IMR-90 (cell line): ENCODE measurements at regions not wholly inside any gene's neighbourhood (a gene's known extent, or its start where the extent isn't known, plus 50 kb on each side); places are given as distances from the start of the nearest gene placed in this dataset.

Experiments
- ATAC-seq: fragments of 200-7000 bp; cut with Tn5 transposase; 2 replicates; pipeline ENCODE4 v1.9.1; 2020; ENCODE audit warnings: low read depth, mild to moderate bottlenecking, moderate library complexity
- BruUV-seq: library from RNA; stranded (reverse); fragments of 400-500 nt; replicated peaks from 2 replicates; lab custom pipeline; 2021; lab: Mats Ljungman, UMichigan
- CTCF ChIA-PET: fragments of 300-600 bp; formaldehyde crosslinking; extraction: SDS; loops from one replicate; lab custom pipeline; 2021; ENCODE audit warnings: antibody characterized with exemption; lab: Yijun Ruan, JAX
- POLR2A ChIA-PET: fragments of 300-600 bp; sonication (Branson Sonifier 250); formaldehyde crosslinking; loops from one replicate; lab custom pipeline; 2022; ENCODE audit warnings: antibody characterized with exemption; ENCODE audit not compliant: unreplicated experiment; lab: Charles Lee
- DNase-seq: peaks from one replicate; pipeline ENCODE4 v3.0.0; 2013
- H2AFZ ChIP-seq: replicated peaks from 2 replicates; pipeline ENCODE3; 2013; ENCODE audit warnings: low read length, mild to moderate bottlenecking; ENCODE audit not compliant: poor library complexity
- H2AK5ac ChIP-seq: 2 replicates; pipeline ENCODE4 v1.6.1; 2013; ENCODE audit warnings: low read depth, low read length, inconsistent platforms
- H2AK9ac ChIP-seq: replicated peaks from 2 replicates; pipeline ENCODE3; 2013; ENCODE audit warnings: mild to moderate bottlenecking, low read depth, low read length, moderate library complexity; ENCODE audit not compliant: poor library complexity
- H2BK120ac ChIP-seq: 2 replicates; pipeline ENCODE4 v1.6.1; 2013; ENCODE audit warnings: low read depth, low read length, inconsistent platforms
- H2BK15ac ChIP-seq: 3 replicates; pipeline ENCODE4 v1.6.1; 2013; ENCODE audit warnings: low read depth, low read length, inconsistent platforms
- H2BK20ac ChIP-seq: 2 replicates; pipeline ENCODE4 v1.6.1; 2013; ENCODE audit warnings: low read depth, mild to moderate bottlenecking, inconsistent platforms, low read length, moderate library complexity
- H2BK5ac ChIP-seq: 2 replicates; pipeline ENCODE4 v1.6.1; 2013; ENCODE audit warnings: mild to moderate bottlenecking, low read depth, low read length, inconsistent platforms; ENCODE audit not compliant: poor library complexity, severe bottlenecking
- H3K14ac ChIP-seq: replicated peaks from 2 replicates; pipeline ENCODE4 v1.6.1; 2013; ENCODE audit warnings: low read depth, low read length, inconsistent platforms
- H3K18ac ChIP-seq: 2 replicates; pipeline ENCODE4 v1.6.1; 2013; ENCODE audit warnings: low read depth, low read length, control low read depth
- H3K23ac ChIP-seq: 2 replicates; pipeline ENCODE4 v1.6.1; 2013; ENCODE audit warnings: low read depth, low read length, inconsistent platforms
- H3K27ac ChIP-seq: 2 replicates; pipeline ENCODE4 v1.5.1; 2013; ENCODE audit warnings: mild to moderate bottlenecking, control low read depth, low read length; ENCODE audit not compliant: insufficient read depth
- H3K27me3 ChIP-seq: 2 replicates; pipeline ENCODE4 v1.6.1; 2013; ENCODE audit warnings: low read length; ENCODE audit not compliant: control insufficient read depth, insufficient read depth
- H3K36me3 ChIP-seq: 2 replicates; pipeline ENCODE4 v1.6.1; 2013; ENCODE audit warnings: low read length, mixed read lengths; ENCODE audit not compliant: control insufficient read depth, insufficient read depth
- H3K4ac ChIP-seq: 2 replicates; pipeline ENCODE4 v1.6.1; 2013; ENCODE audit warnings: low read depth, low read length, inconsistent platforms
- H3K4me1 ChIP-seq: 2 replicates; pipeline ENCODE4 v1.6.1; 2013; ENCODE audit warnings: low read length, mixed read lengths; ENCODE audit not compliant: control insufficient read depth, insufficient read depth
- H3K4me2 ChIP-seq: 2 replicates; pipeline ENCODE4 v1.6.1; 2013; ENCODE audit warnings: low read depth, mild to moderate bottlenecking, control low read depth, low read length, moderate library complexity
- H3K4me3 ChIP-seq: 2 replicates; pipeline ENCODE4 v1.5.1; 2013; ENCODE audit warnings: low read depth, mild to moderate bottlenecking, control low read depth, low read length, moderate library complexity; ENCODE audit not compliant: insufficient read depth
- H3K56ac ChIP-seq: 2 replicates; pipeline ENCODE4 v1.6.1; 2013; ENCODE audit warnings: low read length, inconsistent platforms; ENCODE audit not compliant: insufficient read depth; ENCODE audit errors: extremely low read depth
- H3K79me1 ChIP-seq, 2 experiments: 2 replicates each; pipeline ENCODE4 v1.6.1; 2013; ENCODE audit warnings: low read length in 2 of 2, inconsistent platforms in 1 of 2, low read depth in 1 of 2
- H3K9ac ChIP-seq: 2 replicates; pipeline ENCODE4 v1.6.1; 2013; ENCODE audit warnings: low read depth, low read length, control low read depth
- H3K9me1 ChIP-seq: 2 replicates; pipeline ENCODE4 v1.6.1; 2013; ENCODE audit warnings: low read length, inconsistent platforms; ENCODE audit not compliant: insufficient read depth
- H3K9me3 ChIP-seq: 2 replicates; pipeline ENCODE4 v1.6.1; 2013; ENCODE audit warnings: low read length; ENCODE audit not compliant: control insufficient read depth, insufficient read depth
- H4K20me1 ChIP-seq: 2 replicates; pipeline ENCODE4 v1.6.1; 2013; ENCODE audit warnings: low read length, inconsistent platforms; ENCODE audit not compliant: insufficient read depth
- H4K5ac ChIP-seq: 2 replicates; pipeline ENCODE4 v1.6.1; 2013; ENCODE audit warnings: mild to moderate bottlenecking, low read depth, low read length, control low read depth
- H4K8ac ChIP-seq, 2 experiments: 2 replicates each; pipeline ENCODE4 v1.6.1; 2013; ENCODE audit warnings: low read depth in 2 of 2, low read length in 2 of 2, control low read depth in 1 of 2, inconsistent platforms in 1 of 2
- H4K91ac ChIP-seq: 2 replicates; pipeline ENCODE4 v1.6.1; 2013; ENCODE audit warnings: low read depth, low read length, inconsistent platforms; ENCODE audit not compliant: insufficient read depth
- BHLHE40 ChIP-seq: fragments of 150-350 bp; IDR thresholded peaks from 2 replicates; pipeline ENCODE4 v1.6.1; 2016; ENCODE audit warnings: mild to moderate bottlenecking, low read depth, low read length
- FOS ChIP-seq: fragments of 150-350 bp; IDR thresholded peaks from 2 replicates; pipeline ENCODE4 v1.6.1; 2016; ENCODE audit warnings: low read depth, low read length
- MXI1 ChIP-seq: IDR thresholded peaks from 2 replicates; pipeline ENCODE4 v1.6.1; 2012; ENCODE audit warnings: low read depth, mild to moderate bottlenecking, low read length, moderate library complexity, borderline replicate concordance
- NFE2L2 ChIP-seq: fragments of 150-350 bp; IDR thresholded peaks from 2 replicates; pipeline ENCODE4 v1.6.1; 2016; ENCODE audit warnings: low read depth, mild to moderate bottlenecking, low read length
- POLR2A ChIP-seq: IDR thresholded peaks from 2 replicates; pipeline ENCODE4 v1.6.1; 2012; ENCODE audit warnings: mild to moderate bottlenecking, low read depth, low read length
- RAD21 ChIP-seq: IDR thresholded peaks from 2 replicates; pipeline ENCODE4 v1.6.1; 2012; ENCODE audit warnings: low read length, improper control_type of control experiment
- RCOR1 ChIP-seq: IDR thresholded peaks from 2 replicates; pipeline ENCODE4 v1.6.1; 2012; ENCODE audit warnings: mild to moderate bottlenecking, low read length, improper control_type of control experiment; ENCODE audit not compliant: insufficient replicate concordance
- RFX5 ChIP-seq: IDR thresholded peaks from 2 replicates; pipeline ENCODE4 v1.8.0; 2012; ENCODE audit warnings: low read depth, mild to moderate bottlenecking, low read length, moderate library complexity
- WGBS, 2 experiments: methylation state at CpG; one replicate each; pipeline versions ENCODE4 v1.1.5 to v1.1.7; 2013; ENCODE audit warnings: missing lambda C conversion rate in 2 of 2; ENCODE audit not compliant: insufficient read length in 1 of 2; ENCODE audit errors: extremely low coverage in 2 of 2; 5-methylcytosine and 5-hydroxymethylcytosine counted together
- dilution Hi-C: fragments of 300-500 bp; cut with HindIII; formaldehyde crosslinking; loops from one replicate; pipeline ENCODE4 v1.14.3; 2018; ENCODE audit warnings: low sequenced_read_pairs; ENCODE audit not compliant: unreplicated experiment
- in situ Hi-C: fragments of 300-500 bp; cut with MboI; formaldehyde crosslinking; loops from 3 replicates; pipeline ENCODE4 v1.14.3; 2019; ENCODE audit warnings: low sequenced_read_pairs, inconsistent platforms, mixed read lengths
- intact Hi-C: fragments of 100-400 bp; cut with micrococcal nuclease; formaldehyde crosslinking; loops from 2 replicates; pipeline ENCODE4 v1.10.0; 2022
- TF ChIP-seq, protein P1 (sequence below): fragments of 150-350 bp; IDR thresholded peaks from 2 replicates; pipeline ENCODE4 v1.6.1; 2017; ENCODE audit warnings: mild to moderate bottlenecking, antibody characterized with exemption, low read length, low read depth
- TF ChIP-seq, protein P2 (sequence below): conservative IDR thresholded peaks from 2 replicates; pipeline ENCODE4 v1.5.1; 2012; ENCODE audit warnings: mild to moderate bottlenecking, low read depth, low read length, improper control_type of control experiment
- TF ChIP-seq, protein P3 (sequence below): fragments of 150-350 bp; IDR thresholded peaks from 2 replicates; pipeline ENCODE4 v1.6.1; 2016; ENCODE audit warnings: low read depth, mild to moderate bottlenecking, low read length, moderate library complexity, borderline replicate concordance

DNA sequence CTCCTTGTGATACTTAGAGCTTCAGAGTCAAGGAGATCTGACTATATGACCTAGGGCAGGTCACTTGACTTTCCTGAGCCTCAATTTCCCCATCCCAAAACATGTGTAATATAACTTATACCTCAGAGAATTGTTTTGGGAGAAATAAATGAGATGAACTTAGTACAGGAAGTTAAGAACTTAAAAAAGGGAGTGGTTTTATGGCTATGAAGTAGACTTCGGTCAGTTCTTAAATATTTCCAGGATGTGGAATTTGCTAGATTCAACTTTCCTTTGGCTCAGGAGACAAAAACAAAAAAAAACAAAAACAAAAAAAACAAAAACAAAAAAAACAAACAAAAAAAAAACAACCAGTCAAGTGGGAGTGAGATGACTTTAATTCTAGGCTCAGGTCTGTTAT is 116.7 kb downstream of the EDEM1 start:
- Histone ChIP-seq H3K9ac (no peak overlapping the region), H2AK9ac (no peak overlapping the region), H3K4me1 (no peaks in the 10 kb centered on the region), H3K27ac (no peak overlapping the region), H3K9me3 (no peaks in the 10 kb centered on the region), H4K5ac (no peak overlapping the region), H3K9me1 (no peaks in the 10 kb centered on the region), H3K27me3 (no peaks in the 10 kb centered on the region), H4K91ac (no peak overlapping the region), H4K8ac (no peak overlapping the region), H3K4me2 (no peak overlapping the region), H3K4me3 (no peak overlapping the region), H2BK20ac (no peak overlapping the region), H2AFZ (no peak overlapping the region), H3K36me3 (no peaks in the 10 kb centered on the region), H3K14ac (no peak overlapping the region), H2BK15ac (no peak overlapping the region), H2AK5ac (no peak overlapping the region), H2BK5ac (no peak overlapping the region), H3K18ac (no peak overlapping the region), H2BK120ac (no peak overlapping the region), H3K23ac (no peak overlapping the region), H3K56ac (no peak overlapping the region), H3K79me1 (no peaks in the 10 kb centered on the region), H3K4ac (no peak overlapping the region), H4K20me1 (no peaks in the 10 kb centered on the region)
- ATAC-seq (no peak), DNase-seq (no peak)
- intact Hi-C loops = no loop called here
- dilution Hi-C loops = no loop called here
- WGBS, 2 experiments = no CpG with 5 or more reads among the region's 1 CpG
- no TSS peak for BruUV-seq
- TF ChIP-seq, protein P1, sequence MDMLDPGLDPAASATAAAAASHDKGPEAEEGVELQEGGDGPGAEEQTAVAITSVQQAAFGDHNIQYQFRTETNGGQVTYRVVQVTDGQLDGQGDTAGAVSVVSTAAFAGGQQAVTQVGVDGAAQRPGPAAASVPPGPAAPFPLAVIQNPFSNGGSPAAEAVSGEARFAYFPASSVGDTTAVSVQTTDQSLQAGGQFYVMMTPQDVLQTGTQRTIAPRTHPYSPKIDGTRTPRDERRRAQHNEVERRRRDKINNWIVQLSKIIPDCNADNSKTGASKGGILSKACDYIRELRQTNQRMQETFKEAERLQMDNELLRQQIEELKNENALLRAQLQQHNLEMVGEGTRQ = no peak
- no peak for TF ChIP-seq BHLHE40
- TF ChIP-seq, protein P2, sequence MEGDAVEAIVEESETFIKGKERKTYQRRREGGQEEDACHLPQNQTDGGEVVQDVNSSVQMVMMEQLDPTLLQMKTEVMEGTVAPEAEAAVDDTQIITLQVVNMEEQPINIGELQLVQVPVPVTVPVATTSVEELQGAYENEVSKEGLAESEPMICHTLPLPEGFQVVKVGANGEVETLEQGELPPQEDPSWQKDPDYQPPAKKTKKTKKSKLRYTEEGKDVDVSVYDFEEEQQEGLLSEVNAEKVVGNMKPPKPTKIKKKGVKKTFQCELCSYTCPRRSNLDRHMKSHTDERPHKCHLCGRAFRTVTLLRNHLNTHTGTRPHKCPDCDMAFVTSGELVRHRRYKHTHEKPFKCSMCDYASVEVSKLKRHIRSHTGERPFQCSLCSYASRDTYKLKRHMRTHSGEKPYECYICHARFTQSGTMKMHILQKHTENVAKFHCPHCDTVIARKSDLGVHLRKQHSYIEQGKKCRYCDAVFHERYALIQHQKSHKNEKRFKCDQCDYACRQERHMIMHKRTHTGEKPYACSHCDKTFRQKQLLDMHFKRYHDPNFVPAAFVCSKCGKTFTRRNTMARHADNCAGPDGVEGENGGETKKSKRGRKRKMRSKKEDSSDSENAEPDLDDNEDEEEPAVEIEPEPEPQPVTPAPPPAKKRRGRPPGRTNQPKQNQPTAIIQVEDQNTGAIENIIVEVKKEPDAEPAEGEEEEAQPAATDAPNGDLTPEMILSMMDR = no peak
- no peak for TF ChIP-seq RAD21
- TF ChIP-seq RFX5 = no peak
- TF ChIP-seq MXI1 = no peak
- TF ChIP-seq NFE2L2 = no peak
- TF ChIP-seq POLR2A = no peak
- no peak for TF ChIP-seq RCOR1
- TF ChIP-seq, protein P3, sequence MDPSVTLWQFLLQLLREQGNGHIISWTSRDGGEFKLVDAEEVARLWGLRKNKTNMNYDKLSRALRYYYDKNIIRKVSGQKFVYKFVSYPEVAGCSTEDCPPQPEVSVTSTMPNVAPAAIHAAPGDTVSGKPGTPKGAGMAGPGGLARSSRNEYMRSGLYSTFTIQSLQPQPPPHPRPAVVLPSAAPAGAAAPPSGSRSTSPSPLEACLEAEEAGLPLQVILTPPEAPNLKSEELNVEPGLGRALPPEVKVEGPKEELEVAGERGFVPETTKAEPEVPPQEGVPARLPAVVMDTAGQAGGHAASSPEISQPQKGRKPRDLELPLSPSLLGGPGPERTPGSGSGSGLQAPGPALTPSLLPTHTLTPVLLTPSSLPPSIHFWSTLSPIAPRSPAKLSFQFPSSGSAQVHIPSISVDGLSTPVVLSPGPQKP = no peak
- no peak for TF ChIP-seq FOS
- in situ Hi-C loops = no loop called here
- ChIA-PET CTCF (no interaction called here), POLR2A (no interaction called here)
